ENCODE measurements at regions not wholly inside any gene's neighbourhood (a gene's known extent, or its start where the extent isn't known, plus 50 kb on each side); places are given as distances from the start of the nearest gene placed in this dataset.

GRCh38 chr12:91913124-91913523, 232.5 kb downstream of the BTG1 start:
- Histone ChIP-seq H3K4me2 (ENCODE audit: insufficient read depth, low read length) (no peak overlapping the region), H3K27me3 (ENCODE audit: insufficient read depth, low read length, poor library complexity) (no peaks in the 10 kb centered on the region), H3K36me3 (ENCODE audit: insufficient read depth, low read length) (no peaks in the 10 kb centered on the region), H4K20me1 (ENCODE audit: insufficient read depth, low read length) (no peaks in the 10 kb centered on the region), H3K9me3 (ENCODE audit: insufficient read depth, low read length, severe bottlenecking) (no peaks in the 10 kb centered on the region), H3K4me3 (ENCODE audit: low read depth in 1 of 2, low read length in 2 of 2) (no peak overlapping the region), H3K27ac (ENCODE audit: low read length) (no peak overlapping the region), H3K9ac (ENCODE audit: low read depth, low read length) (no peak overlapping the region), H3K4me1 (ENCODE audit: insufficient read depth, low read length) (no peaks in the 10 kb centered on the region), H3K79me2 (ENCODE audit: insufficient read depth, low read length) (no peaks in the 10 kb centered on the region), H2AFZ (ENCODE audit: low read depth, low read length) (no peak overlapping the region)
- TF ChIP-seq EZH2 (IDR thresholded peaks at IDR 0.05; ENCODE audit: borderline replicate concordance, low read depth, low read length, severe bottlenecking), result no peak
- no peak for TF ChIP-seq CTCF (IDR thresholded peaks at IDR 0.05; ENCODE audit: borderline replicate concordance, extremely low read depth, low read length, poor library complexity, severe bottlenecking)
- DNase-seq (no peak), ATAC-seq (ENCODE audit: insufficient read depth, low read depth) (no peak)

- Histone ChIP-seq H3K36me3 (ENCODE audit: insufficient read depth, low read length) (no peaks in the 10 kb centered on the region), H3K79me2 (ENCODE audit: insufficient read depth, low read length) (no peaks in the 10 kb centered on the region), H2AFZ (ENCODE audit: low read depth, low read length) (no peak overlapping the region), H3K27ac (ENCODE audit: low read length) (no peak overlapping the region), H3K4me3 (ENCODE audit: low read depth in 1 of 2, low read length in 2 of 2) (no peak overlapping the region), H3K9ac (ENCODE audit: low read depth, low read length) (no peak overlapping the region), H3K4me2 (ENCODE audit: insufficient read depth, low read length) (no peak overlapping the region), H3K27me3 (ENCODE audit: insufficient read depth, low read length, poor library complexity) (no peaks in the 10 kb centered on the region), H3K9me3 (ENCODE audit: insufficient read depth, low read length, severe bottlenecking) (no peaks in the 10 kb centered on the region), H4K20me1 (ENCODE audit: insufficient read depth, low read length) (no peaks in the 10 kb centered on the region), H3K4me1 (ENCODE audit: insufficient read depth, low read length) (no peaks in the 10 kb centered on the region)
- ATAC-seq (ENCODE audit: insufficient read depth, low read depth), result no peak
- no peak for DNase-seq
- TF ChIP-seq CTCF (IDR thresholded peaks at IDR 0.05; ENCODE audit: borderline replicate concordance, extremely low read depth, low read length, poor library complexity, severe bottlenecking) (no peak), EZH2 (IDR thresholded peaks at IDR 0.05; ENCODE audit: borderline replicate concordance, low read depth, low read length, severe bottlenecking) (no peak)
These were observed 233.5 kb downstream of the BTG1 start for GRCh38 chr12:91912178-91912577.

- H3K4me3 ChIP-seq (ENCODE audit: low read depth in 1 of 2, low read length in 2 of 2), result no peak overlapping the region
- no peaks in the 10 kb centered on the region for H3K4me1 ChIP-seq (ENCODE audit: insufficient read depth, low read length)
- H2AFZ ChIP-seq (ENCODE audit: low read depth, low read length), result no peak overlapping the region
- H4K20me1 ChIP-seq (ENCODE audit: insufficient read depth, low read length), result no peaks in the 10 kb centered on the region
- no peaks in the 10 kb centered on the region for H3K79me2 ChIP-seq (ENCODE audit: insufficient read depth, low read length)
- ATAC-seq (ENCODE audit: insufficient read depth, low read depth) (no peak), DNase-seq (no peak)
- H3K9me3 ChIP-seq (ENCODE audit: insufficient read depth, low read length, severe bottlenecking), result no peaks in the 10 kb centered on the region
- H3K36me3 ChIP-seq (ENCODE audit: insufficient read depth, low read length), result no peaks in the 10 kb centered on the region
- H3K27me3 ChIP-seq (ENCODE audit: insufficient read depth, low read length, poor library complexity), result no peaks in the 10 kb centered on the region
- TF ChIP-seq CTCF (IDR thresholded peaks at IDR 0.05; ENCODE audit: borderline replicate concordance, extremely low read depth, low read length, poor library complexity, severe bottlenecking), result no peak
- TF ChIP-seq EZH2 (IDR thresholded peaks at IDR 0.05; ENCODE audit: borderline replicate concordance, low read depth, low read length, severe bottlenecking), result no peak
- no peak overlapping the region for H3K4me2 ChIP-seq (ENCODE audit: insufficient read depth, low read length)
- H3K9ac ChIP-seq (ENCODE audit: low read depth, low read length), result no peak overlapping the region
- no peak overlapping the region for H3K27ac ChIP-seq (ENCODE audit: low read length)
These were observed 234.7 kb downstream of the BTG1 start for GRCh38 chr12:91910871-91911388.
